HTR-8/SVneo (cell line): ENCODE measurements at regions not wholly inside any gene's neighbourhood (a gene's known extent, or its start where the extent isn't known, plus 50 kb on each side); places are given as distances from the start of the nearest gene placed in this dataset.

Experiments used
- DNase-seq: peaks from one replicate; pipeline ENCODE4 v3.0.0; 2011; ENCODE audit warnings: low spot score, mixed read lengths; ENCODE audit not compliant: insufficient read length
- FAIRE-seq: peaks from 2 replicates; lab custom pipeline; 2011; peaks lifted over from hg19 to GRCh38; lab: Jason Lieb, UNC

DNA sequence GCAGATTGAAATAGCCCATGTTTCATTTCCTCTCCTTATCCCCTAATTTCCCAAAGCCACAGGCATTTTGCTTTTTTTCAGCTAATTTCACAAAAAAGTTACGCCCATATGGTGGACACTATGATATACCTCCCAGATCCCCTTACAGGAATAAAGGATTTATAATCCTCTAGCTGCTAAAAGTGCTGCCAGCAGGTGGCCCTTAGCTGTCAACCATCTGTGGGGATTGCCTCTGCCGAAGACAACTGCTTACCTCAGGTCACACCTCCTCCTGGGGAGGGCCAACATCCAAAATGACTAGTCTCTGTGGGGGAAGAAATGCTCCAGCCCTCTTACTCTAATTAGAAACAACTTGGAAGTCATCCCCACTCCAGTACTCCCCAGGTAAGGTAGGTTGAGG is 61.0 kb upstream of the EPB41L3 start:
- no peak for FAIRE-seq
- DNase-seq: no peak

DNA sequence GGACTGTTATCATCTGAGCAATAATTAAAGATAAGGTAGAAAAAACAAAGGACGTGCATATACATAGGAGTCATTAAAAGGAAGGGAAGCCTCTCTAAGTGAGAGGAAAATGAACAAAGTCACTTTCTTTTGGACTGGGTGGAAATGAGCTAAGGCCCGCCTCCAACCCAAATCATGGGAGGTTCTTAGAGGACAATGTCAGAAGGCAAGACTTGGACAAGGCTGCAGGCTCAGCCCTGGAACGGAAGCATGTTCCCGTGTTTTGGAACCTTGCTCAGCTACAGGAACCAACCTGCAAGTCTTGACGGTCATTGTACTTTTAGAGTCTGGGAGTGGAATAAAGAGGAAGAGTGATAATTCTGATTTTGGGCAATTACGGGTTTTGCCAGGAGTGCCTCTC is 59.4 kb upstream of the EPB41L3 start:
- no peak for DNase-seq
- no peak for FAIRE-seq

DNA sequence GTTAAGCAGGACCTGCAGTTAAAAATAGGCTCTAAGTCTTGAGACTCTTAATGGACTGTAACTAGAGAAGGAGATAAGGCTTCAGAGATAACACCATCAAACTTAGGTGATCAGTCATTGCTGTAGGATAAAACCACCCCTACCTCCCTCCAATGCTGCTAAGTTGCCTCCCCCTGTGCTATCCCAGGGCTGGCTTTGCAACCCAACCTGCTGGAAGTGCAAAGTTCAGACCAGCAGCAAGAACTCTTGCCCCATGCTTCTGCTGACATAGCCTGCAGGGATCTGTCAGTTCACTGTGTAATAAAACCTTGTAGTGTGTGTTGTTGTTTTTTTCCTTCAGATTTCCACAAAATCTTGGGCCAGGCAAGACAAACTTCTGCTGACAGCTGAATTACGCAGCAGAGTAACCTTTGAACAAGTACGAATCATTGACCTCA is 57.4 kb upstream of the EPB41L3 start:
- no peak for FAIRE-seq
- no peak for DNase-seq

DNA sequence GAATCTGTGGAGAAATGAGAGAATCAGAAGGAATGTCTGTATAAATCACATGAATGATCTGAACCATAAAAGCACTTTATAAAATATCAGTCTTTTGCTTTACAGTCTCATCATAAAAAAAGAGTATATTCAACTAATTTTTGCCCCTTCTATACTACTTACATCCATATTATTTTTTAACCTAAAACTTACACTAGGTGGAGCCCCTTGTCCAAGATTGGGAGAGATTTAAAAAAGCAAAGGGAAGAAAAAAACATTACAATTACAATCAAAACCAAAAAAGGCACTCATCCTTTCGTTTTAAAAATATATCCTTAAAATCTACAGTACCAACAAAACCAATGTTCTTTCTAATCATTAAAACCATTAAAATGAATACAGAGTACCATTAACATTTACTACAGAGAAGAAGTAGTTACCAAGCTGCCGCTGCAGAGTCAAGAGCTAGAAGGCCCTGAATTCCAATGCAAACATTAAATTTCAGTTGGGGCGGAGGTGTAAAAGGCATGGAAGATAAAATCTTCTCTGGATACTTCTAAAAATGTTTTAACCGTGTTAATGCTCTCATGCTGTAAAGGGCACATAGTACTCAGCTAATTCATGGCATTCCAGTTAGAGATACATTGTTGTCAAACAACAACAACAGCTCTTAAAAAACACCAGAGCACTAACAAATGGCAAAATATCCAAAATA is 56.7 kb upstream of the EPB41L3 start:
- FAIRE-seq (no peak), DNase-seq (peak; percentile 13)

DNA sequence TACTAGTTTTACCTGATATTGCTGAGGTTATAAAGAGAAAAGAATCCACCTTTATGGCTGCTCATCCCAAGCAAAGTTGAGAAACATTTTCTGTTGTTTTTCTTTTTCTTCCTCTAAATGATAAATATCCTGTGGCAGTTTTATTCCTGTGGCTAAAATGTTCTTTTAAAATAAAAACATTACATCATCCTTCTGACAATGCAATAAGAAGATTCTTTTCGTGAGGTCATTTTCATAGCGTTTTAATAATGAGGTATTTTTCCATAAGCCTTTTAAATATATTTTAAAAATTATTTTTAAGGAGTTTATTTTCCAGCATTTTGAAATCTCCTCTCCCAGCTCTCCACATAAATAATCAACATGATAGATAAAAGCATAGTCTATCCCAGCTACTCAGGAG is 52.8 kb upstream of the EPB41L3 start:
- FAIRE-seq: no peak
- no peak for DNase-seq
